ENCODE measurements at regions not wholly inside any gene's neighbourhood (a gene's known extent, or its start where the extent isn't known, plus 50 kb on each side); places are given as distances from the start of the nearest gene placed in this dataset.

GRCh38 chr4:12978310-12978709, 505.8 kb downstream of the RAB28 start:
- no peak for TF ChIP-seq CTCF (conservative IDR thresholded peaks at IDR 0.05; ENCODE audit: low read depth, low read length)
- TF ChIP-seq EZH2 (IDR thresholded peaks at IDR 0.05; ENCODE audit: borderline replicate concordance, low read depth, low read length, poor library complexity, severe bottlenecking) = no peak

All from A673 (cell line).